ENCODE measurements at regions not wholly inside any gene's neighbourhood (a gene's known extent, or its start where the extent isn't known, plus 50 kb on each side); places are given as distances from the start of the nearest gene placed in this dataset.

DNA sequence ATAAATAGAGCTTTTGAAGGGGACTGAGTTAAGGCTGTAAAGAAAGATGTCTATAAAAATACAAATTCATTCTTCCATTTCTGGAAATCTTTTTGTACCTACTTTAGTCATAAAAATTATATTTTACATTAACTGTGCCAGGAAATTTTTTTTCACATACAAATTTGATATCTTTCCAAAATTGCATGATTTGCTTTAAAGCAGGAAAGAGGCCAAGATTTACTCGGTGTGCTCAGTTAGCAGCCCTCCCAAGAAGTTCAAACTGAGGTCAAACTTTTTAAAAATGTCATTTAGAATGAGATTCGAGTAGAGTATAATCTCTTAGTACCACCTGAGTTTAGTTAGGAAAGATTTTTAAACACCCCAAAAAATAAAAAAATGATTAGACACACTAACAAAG is 173.2 kb upstream of the GRIP1 start:
- no peak for DNase-seq (ENCODE audit: low read depth)

DNA sequence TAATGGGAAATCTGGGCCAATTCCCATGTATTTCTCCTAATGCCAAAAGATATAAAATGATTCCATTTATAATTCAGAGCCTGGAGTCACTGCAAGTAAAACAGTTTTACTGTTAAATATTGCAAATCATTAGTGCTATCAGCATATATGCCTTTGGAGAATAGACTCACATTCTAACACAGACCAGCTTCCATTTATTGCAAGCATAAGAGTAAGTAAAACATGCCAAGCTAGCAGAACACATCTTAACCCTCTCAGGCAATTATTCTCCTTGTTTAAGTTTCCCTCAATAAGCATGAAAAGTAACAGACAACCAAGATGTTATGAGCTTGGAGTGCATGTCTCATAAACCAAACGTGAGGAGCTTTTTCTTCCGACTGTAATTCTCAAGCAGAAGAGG is 173.9 kb upstream of the GRIP1 start:
- no peak for DNase-seq (ENCODE audit: low read depth)

DNA sequence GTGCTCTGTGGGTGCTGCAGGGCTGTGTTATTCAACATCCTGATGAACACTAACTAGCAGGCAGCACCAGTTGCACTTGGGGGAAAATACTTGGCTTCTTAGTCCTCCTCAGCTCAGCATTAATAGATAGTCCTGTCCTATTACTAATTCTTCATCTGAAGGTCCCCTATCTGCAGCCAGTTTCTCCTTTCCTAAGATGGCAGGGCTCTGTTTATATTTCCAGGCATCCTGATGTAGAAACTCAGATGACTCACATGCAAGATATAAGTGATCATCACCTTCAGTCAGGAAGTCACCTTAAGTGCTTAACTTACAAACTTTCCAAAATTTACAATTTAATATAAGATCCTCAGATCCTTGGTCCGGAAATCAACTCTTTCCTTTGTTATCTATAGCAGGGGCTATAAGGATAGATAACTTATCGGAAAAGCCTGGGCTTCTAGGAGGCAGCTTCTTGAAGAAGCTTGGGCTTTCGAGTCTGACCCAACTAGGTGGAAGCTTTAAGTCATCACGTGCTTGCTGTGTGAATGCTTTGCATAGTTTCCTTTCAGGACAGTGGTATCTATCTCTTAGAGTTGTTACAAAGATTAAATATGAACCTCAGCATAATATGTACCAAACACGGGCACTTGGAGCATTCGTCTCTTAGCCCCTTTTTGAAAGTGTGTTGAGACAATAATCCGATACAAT is 181.0 kb upstream of the GRIP1 start:
- DNase-seq (ENCODE audit: low read depth), result no peak

DNA sequence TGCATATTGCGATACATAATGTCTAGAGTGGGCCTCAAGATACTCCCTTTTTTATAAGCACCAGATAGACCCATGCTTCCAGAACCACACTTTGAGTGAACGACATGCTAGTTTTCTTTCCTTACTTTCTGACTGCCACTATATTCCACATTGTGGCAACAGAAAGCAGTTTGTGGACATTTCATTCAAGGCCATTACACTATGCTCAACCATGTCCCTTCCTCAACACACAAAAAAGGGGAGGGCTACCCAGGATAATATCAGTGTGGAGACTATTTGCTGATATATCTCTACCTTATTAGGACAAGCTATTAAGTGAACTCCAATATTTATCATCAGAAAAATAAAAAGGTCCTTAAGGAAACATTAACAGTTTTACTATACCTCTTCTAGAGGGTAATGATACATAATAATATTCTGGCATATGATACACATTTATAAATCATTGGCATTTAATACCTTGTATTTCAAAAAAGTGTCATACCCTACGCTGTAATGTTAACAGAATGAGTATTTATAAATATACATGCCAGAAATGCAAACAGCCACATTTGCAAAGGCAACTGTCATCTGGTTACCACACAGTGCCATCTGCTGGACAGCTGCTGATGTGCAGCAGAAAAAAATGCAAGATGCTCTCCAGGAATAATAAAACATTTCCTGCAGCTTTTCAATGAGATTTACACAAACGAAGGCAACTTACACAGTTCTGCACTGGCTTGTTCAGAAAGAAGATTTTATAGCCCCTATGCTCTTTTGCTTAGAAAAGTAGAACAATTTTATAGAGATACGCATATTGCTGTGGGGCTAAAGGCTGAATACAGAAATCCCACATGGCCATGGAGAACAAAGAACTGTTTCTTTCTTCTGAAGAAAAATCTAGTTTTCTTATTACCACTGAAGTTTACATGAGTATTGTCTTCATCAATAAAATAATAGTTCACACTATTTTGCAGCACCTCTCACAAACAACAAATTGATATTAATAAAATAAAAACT is 182.2 kb upstream of the GRIP1 start:
- peak; percentile 19 for DNase-seq (ENCODE audit: low read depth)

DNA sequence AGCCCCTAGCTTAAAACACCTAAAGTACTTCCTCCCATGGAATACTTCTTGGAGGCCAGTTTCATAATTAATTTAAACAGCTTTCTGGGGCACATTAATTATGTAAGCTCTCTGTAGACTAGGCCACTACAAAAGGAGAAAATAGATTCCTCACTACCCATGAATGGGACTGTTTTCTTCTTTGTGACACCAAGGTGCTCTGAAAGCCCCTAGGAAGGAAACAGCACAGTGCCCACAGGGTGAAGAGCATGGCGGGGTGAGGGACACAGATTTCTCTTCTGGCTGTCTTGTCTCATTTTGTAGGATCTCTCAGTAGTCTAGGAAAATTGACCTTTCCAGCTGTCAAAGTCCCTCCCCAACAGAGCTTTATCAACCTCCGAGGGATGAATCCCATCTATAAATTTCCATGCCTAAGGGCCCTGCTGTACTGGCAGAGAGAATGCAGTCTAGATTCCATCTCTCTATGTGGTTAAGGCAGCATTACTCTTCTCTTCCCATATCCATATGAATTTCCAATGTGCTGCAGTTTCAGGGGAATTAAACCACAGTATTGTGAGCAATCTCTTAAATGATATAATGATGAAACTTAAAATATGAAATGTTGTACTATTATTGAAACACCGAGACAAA is 183.6 kb upstream of the GRIP1 start:
- DNase-seq (ENCODE audit: low read depth), result no peak

DNA sequence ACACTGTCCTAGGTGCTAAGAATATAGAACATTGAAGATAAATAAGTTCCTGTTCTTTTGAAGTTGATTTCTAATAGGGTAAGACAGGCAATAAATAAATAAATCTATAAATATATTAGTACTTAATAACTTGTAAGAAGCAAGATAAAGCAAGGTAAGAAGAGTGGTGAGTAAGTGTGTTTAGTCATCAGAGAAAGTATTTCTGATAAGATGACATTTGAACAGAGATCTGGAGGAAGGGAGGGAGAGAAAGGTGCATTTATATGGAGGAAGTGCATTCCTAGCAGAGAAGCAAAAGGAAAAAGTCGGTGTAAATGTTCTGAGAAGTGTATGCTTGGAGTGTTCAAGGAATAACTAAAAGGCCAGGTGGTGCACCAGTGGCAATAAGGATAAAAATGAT is 184.4 kb upstream of the GRIP1 start:
- no peak for DNase-seq (ENCODE audit: low read depth)

DNA sequence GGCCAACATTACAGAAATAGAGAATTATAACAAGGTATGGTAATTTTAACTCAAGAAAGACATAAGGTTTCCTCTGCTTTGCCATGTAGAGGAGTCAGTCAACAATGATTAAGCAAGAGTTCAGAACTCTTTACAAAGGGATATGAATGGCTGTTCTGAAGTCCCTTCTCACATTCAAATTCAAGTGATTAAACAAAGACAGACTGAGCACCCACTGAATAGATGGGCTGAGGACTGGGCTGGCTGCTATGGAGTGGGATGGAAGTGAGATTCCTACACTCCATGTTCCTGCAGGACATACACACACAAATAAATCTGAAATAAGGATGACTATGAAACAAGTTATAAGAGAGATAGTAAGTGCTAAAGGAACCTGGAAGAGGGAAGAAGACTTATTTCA is 199.0 kb upstream of the GRIP1 start:
- DNase-seq (ENCODE audit: low read depth), result no peak

DNA sequence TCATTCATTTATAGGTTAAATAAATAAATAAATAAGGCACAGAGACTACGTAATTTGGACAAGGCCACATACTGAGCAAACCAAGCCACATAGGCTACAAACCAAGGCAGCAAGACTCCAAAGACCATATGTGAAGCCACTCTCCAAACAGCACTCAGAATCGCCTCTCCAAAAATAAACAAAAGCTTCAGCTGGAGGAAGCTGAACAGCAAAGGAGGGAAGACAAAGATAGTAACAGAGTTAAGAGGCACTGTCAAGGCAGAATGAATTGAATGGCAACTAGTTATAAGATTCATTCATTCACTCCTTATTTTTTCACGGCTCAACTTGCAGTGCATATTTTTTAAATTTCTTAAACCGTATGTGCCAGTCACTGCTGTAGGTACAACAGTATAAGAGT is 200.5 kb upstream of the GRIP1 start:
- no peak for DNase-seq (ENCODE audit: low read depth)

DNA sequence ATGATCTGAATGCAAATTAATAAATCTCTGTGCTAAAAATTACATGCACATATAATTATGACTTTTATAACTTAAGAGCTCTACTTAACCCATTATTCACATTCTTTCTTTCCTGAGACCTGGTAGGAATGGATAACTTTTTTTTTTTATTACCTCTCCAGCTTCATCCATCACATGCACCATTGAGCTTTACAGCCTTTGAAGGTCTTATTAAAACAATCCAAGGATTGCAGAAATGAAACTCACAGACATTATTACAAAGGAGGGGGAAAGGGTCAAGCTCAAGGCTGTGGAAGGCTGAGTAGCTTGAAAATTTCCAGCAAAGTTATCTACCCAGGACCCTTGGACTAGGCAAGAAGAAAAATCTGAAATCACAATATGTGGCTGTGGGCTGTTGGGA is 202.5 kb upstream of the GRIP1 start:
- no peak for DNase-seq (ENCODE audit: low read depth)

DNA sequence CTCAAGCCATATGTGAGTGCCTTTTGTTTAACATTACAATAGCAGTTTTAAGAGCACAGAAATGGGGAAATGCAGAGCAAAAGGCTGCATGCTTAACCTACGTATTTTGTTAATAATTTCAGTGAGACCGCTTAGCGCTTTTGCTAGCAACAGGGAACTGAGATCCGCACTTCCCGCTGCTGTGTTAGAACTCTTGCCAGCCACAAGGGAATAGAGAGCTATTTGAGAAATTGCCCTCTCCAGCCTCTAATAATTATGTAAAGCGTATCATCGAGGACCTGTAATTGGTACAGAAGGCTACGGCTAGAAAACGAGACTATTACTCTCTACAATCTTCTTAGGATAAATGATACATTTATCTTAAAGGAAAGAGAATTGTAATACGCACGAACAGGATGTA is 205.2 kb upstream of the GRIP1 start:
- DNase-seq (ENCODE audit: low read depth), result no peak

DNA sequence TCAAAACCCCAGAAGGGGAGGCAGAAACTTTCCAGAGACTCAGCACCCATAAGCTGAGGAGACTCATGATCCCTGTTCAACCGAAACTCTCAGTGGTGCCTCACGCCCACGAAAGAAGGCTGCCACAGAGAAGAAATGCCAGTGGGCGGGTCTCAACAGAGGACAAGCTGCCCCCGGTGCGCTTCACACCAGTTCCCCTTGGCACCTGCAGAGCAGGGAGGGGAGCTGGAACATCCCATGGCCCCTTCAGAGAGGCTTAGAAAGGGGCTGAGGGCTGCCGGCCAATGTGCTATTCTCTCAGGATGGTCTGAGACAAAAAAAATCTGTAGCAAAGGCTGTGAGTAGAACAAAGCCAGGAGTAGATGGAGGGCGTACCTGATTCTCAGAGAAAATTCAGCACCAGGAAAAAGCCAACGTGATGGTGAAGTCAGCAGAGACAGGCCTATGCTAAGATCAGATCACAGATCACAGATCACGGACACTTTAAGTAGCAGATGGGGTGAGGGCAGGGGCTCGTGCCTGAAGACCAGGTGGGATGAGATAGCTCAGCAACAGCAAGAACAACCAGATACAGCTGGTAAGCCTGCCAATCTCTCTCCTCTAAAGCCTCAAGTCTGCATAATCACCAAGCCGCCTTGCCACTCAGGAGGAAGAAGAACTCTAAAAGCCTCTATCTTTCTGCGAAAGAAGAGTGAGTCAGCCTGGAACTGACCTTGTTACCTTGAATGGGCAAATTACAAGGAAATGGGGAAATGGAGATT is 206.4 kb upstream of the GRIP1 start:
- DNase-seq (ENCODE audit: low read depth), result no peak

DNA sequence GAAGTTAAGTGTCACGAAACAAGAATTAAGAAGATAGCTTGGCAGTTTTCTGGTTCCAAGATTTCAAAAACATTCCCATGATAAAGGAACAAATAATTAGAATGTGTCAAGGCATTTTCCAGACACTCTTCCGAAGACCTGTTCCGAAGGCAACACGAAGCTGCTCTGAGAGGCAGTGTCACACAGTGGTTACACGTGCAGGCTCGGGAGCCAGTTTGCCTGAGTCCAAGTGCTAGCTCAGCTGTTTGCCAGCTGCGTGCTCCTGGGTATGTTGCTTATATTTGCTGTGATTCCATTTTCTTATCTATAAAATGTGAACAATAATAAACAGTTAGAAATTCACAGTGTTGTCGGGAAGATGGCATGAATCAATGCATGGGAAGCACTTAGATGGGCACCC is 217.9 kb upstream of the GRIP1 start:
- DNase-seq (ENCODE audit: low read depth), result no peak

DNA sequence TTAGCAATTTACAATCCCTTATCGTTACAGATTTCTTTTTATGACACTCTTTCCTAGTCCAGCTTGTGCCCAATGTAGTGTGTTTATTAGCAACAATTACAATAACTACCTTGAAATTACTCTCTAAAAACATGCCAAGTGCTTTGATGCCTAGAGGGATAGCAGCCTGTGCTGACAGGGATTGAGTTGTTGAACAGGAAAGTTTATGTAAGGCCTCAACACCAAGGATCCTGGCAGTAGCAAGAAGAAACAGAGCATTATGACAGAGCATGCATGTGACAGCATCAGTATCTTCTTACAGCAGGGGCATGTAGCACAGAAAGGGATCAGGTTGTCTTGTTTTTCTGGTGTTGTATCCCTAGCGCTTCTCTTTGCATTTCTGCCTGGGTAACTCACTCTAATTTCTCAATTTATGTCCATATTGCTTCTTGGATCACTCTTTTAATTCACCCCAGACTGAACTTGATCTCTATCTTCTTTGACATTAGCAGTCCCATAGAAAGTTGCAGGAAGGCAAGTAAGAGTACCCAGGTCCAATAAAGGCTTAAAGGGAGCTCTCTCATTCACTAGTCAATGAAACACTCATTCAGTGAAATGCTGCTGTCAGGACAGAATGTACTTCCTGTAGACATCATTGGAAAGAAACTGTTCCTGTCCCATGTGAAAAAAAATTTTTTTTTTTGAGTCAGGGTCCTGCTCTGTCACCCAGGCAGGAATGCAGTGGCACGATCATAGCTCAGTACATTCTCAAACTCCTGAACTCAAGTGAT is 220.0 kb upstream of the GRIP1 start:
- DNase-seq (ENCODE audit: low read depth), result no peak

DNA sequence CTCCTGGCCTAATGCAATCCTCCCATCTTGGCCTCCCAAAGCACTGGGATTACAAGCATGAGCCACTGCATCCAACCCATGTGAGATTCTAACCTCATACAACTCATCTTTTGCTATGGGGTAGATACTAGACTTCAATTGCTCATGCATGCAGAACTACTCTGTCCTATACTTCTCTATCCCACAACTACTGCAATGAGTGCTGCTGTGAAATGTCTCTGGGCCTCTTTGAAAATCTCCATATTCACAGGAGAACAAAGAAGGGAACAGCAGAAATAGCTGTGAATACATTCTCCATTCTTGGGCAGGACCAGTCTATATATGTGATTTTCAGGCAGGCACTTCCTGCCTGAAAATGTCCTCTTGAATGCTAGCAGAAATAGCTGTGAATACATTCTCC is 220.7 kb upstream of the GRIP1 start:
- DNase-seq (ENCODE audit: low read depth), result no peak

DNA sequence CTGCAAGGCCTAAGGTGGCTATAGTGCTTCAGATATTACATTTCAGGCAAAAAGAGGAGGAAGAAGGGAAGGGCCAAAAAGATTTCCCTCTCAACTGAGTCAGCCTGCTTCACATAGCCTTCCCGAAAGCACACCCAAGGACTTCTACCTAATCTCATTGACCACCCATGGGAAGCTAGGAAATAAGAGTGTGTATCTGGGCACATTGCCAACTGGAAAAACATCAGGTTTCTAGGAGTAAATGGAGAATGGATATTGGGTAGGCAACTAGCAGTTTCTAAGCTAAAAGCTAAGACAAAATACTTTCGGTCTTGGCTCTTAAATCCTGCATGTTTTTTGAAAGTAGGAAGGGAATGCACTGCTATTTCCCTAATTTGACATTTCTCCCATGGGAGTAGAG is 221.7 kb upstream of the GRIP1 start:
- DNase-seq (ENCODE audit: low read depth), result no peak

DNA sequence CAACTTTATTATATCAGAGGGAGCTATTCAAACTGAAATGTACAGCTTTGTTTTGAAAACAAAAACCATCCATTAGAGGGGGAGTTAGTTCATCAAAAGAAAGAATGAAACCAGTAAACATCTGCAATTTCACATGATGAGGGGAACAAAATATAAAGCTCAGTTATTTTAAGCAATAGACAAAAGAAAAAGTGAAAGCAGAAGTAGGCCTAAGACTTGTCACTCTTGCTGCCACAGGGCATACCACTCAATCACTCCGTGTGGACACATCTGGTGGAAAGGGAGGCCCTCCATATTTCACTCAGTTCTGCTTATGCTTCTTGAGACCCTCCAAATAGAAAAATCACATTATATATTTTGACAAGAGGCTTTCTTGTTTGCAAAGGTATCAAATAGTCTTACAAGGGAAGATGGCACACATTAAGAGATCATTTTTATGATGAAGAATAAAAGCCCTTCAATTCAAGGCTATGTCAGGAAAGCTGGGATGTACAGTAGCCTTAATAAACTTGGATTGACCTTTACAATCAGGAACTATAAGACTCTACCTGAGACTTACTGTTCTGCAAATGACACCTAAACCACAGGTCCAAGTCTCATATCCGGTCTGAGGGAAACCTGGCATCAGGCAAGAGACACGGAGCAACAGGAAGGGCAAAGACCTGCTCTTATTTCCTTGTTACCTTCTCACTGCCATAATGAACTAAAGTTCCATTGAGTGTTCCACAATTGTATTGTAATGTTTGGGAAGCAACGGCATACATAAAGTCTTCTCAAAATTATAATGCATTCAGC is 222.5 kb upstream of the GRIP1 start:
- no peak for DNase-seq (ENCODE audit: low read depth)

DNA sequence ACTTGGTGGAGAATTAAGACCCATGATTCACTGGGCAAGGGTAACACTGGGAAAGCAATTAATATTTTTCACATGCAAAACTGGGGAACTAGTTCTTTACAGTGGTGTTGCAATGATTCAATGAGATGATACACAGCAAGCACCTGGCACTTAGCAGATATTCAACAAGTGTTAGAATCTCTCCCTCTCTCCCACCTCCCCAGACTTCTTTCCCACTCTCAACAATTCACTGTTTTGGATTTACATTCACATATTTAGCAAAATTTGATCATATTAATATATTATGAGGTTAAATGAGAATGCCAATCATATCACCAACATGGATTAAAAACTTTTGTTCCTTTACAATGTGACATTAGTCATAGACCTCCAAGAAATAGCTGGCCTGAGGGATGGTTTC is 223.1 kb upstream of the GRIP1 start:
- no peak for DNase-seq (ENCODE audit: low read depth)

DNA sequence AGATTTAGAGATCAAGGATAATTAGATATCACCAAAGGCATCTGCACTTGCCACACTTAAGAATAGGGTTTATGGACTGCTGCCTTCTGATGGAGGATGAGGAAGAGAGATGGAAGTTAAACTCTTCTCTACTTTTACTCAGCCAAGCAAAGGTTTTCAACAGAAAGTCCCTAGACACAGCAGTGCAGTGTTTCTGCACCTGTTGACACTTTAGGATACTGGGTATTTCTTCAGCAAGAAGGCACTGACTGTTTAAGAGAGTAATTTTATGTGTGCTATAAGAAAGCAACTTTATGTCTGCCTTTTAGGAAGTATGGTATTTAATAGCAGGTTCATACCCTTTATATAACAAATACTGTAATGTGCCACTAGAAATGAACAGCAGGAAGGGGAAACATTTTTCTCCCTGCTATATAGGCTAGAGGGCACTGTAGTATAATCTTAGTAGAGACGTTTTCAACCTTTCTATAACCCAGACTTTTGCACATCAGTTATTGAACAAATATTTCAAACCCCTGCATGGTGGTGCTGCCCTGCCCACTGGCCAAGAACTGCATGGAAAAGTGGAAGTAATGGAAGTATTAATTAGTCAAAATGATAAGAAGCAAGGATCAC is 225.0 kb upstream of the GRIP1 start:
- no peak for DNase-seq (ENCODE audit: low read depth)

DNA sequence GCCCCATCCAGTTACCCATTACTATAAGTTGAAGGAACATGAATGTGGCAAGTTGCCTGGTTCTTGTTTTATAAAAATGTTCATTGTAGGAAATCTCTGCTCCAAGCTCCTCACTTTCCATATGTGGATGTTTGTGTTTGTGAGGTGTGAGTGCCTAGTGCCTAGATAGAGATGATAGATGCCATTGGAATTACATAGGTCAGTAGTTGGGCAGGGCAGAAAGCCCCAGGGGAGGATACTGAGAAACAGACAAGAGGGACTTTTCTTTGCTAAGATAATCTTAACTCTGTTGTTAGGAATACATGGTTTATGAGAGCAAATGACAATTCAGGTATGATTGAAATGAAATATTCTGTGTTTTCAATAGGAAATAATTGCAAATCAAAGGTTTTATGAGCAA is 226.3 kb upstream of the GRIP1 start:
- no peak for DNase-seq (ENCODE audit: low read depth)

DNA sequence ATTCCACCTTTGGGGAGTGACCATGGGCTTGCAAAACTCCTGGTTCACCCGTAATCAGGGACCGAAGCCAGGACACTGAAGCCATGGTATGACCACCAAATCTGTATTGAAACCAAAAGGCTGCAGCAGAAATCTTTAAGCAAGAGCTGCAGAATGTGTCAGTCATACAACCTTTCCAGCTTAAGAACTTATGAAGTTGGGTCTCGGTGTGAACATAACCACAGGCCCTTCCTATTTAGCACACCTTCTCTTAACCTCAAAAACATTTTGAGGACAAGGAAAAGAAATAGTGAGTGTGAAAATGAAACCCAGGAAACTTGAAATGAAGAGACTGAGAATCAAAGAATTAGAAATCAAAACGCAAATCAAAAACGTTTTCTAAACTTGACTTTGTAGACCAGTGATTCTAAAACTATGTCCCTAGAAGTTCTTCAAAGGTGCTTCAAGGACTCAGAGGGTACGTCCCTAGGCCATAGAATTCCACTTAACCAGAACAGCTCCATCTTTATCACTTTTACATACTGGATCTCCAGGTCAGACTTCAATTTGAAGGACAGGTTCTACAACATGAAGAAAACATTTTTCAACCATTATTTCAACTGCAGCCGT is 231.6 kb upstream of the GRIP1 start:
- DNase-seq (ENCODE audit: low read depth), result no peak
